GM23338 (cell line): ENCODE measurements at regions not wholly inside any gene's neighbourhood (a gene's known extent, or its start where the extent isn't known, plus 50 kb on each side); places are given as distances from the start of the nearest gene placed in this dataset.

ENCODE experiments used
- ATAC-seq: fragments of 200-7000 bp; cut with Tn5 transposase; 3 replicates; pipeline ENCODE4 v1.9.1; 2020
- DNase-seq: peaks from one replicate; pipeline ENCODE4 v3.0.0-alpha.2; 2015; ENCODE audit warnings: low spot score
- H2AFZ ChIP-seq: fragments of 200-600 bp; sonication (generic); 2 replicates; pipeline ENCODE4 v1.8.0; 2016; ENCODE audit warnings: antibody characterized with exemption, mild to moderate bottlenecking, moderate library complexity
- H3F3A ChIP-seq: fragments of 200-600 bp; sonication (generic); replicated peaks from 2 replicates; pipeline ENCODE4 v1.8.0; 2017; ENCODE audit warnings: antibody characterized with exemption, mixed run types, low read depth
- H3K27ac ChIP-seq: fragments of 200-600 bp; sonication (generic); 2 replicates; pipeline ENCODE4 v1.6.1; 2016; ENCODE audit warnings: low read depth
- H3K27me3 ChIP-seq: fragments of 200-600 bp; sonication (generic); 2 replicates; pipeline ENCODE4 v1.8.0; 2016; ENCODE audit warnings: mild to moderate bottlenecking, mixed run types, moderate library complexity; ENCODE audit not compliant: insufficient read depth
- H3K36me3 ChIP-seq: fragments of 200-600 bp; sonication (generic); 2 replicates; pipeline ENCODE4 v1.8.0; 2016; ENCODE audit warnings: mild to moderate bottlenecking; ENCODE audit not compliant: insufficient read depth
- H3K4me1 ChIP-seq: fragments of 200-600 bp; sonication (generic); 2 replicates; pipeline ENCODE4 v1.8.0; 2016; ENCODE audit warnings: mild to moderate bottlenecking, moderate library complexity; ENCODE audit not compliant: insufficient read depth
- H3K4me2 ChIP-seq: fragments of 200-600 bp; sonication (generic); 2 replicates; pipeline ENCODE4 v1.7.1; 2017; ENCODE audit warnings: mixed run types
- H3K4me3 ChIP-seq: fragments of 200-600 bp; sonication (generic); 2 replicates; pipeline ENCODE4 v1.6.1; 2016; ENCODE audit warnings: mixed run types
- H3K79me2 ChIP-seq: fragments of 200-600 bp; sonication (generic); replicated peaks from 2 replicates; pipeline ENCODE4 v1.8.0; 2017; ENCODE audit warnings: mild to moderate bottlenecking; ENCODE audit not compliant: insufficient read depth
- H3K9me2 ChIP-seq: fragments of 200-600 bp; sonication (generic); 2 replicates; pipeline ENCODE4 v1.8.0; 2017; ENCODE audit not compliant: insufficient read depth
- H4K20me1 ChIP-seq: fragments of 200-600 bp; sonication (generic); replicated peaks from 2 replicates; pipeline ENCODE4 v1.8.0; 2017; ENCODE audit warnings: mild to moderate bottlenecking; ENCODE audit not compliant: insufficient read depth
- H3K27ac Mint-ChIP-seq: 2 replicates; pipeline ENCODE4 v1.8.0; 2020; ENCODE audit warnings: inconsistent platforms, mild to moderate bottlenecking, moderate library complexity, mixed read lengths
- H3K27me3 Mint-ChIP-seq: 3 replicates; pipeline ENCODE4 v1.8.0; 2022; ENCODE audit warnings: low read depth, mild to moderate bottlenecking, moderate library complexity, mixed read lengths, inconsistent platforms; ENCODE audit not compliant: insufficient read depth, poor library complexity
- H3K36me3 Mint-ChIP-seq: 3 replicates; pipeline ENCODE4 v1.8.0; 2021; ENCODE audit warnings: low read depth, mild to moderate bottlenecking, inconsistent platforms, moderate library complexity, mixed read lengths
- H3K4me1 Mint-ChIP-seq: 3 replicates; pipeline ENCODE4 v1.8.0; 2020; ENCODE audit warnings: mild to moderate bottlenecking, inconsistent platforms, mixed read lengths
- H3K4me3 Mint-ChIP-seq: 3 replicates; pipeline ENCODE4 v1.8.0; 2021; ENCODE audit warnings: moderate library complexity, mild to moderate bottlenecking, inconsistent platforms, mixed read lengths
- H3K9me3 Mint-ChIP-seq: 3 replicates; pipeline ENCODE4 v1.8.0; 2020; ENCODE audit warnings: moderate library complexity, mild to moderate bottlenecking, inconsistent platforms, mixed read lengths
- CREB1 ChIP-seq: fragments of 250-450 bp; sonication (Bioruptor Pico); IDR thresholded peaks from 2 replicates; pipeline ENCODE4 v1.5.0; 2020; ENCODE audit warnings: low read depth, mild to moderate bottlenecking, moderate library complexity
- EZH2 ChIP-seq: fragments of 200-600 bp; sonication (generic); IDR thresholded peaks from one replicate; pipeline ENCODE4 v1.8.0; 2017; ENCODE audit warnings: antibody characterized with exemption, mild to moderate bottlenecking, low read depth; ENCODE audit not compliant: unreplicated experiment
- EZH2phosphoT487 ChIP-seq: fragments of 200-600 bp; sonication (generic); IDR thresholded peaks from one replicate; pipeline ENCODE4 v1.8.1; 2018; ENCODE audit warnings: antibody characterized with exemption; ENCODE audit not compliant: unreplicated experiment
- JUNB ChIP-seq: IDR thresholded peaks from one replicate; pipeline ENCODE4 v1.6.1; 2016; ENCODE audit warnings: antibody characterized with exemption; ENCODE audit not compliant: unreplicated experiment
- NANOG ChIP-seq: IDR thresholded peaks from 2 replicates; pipeline ENCODE4 v1.6.1; 2016; ENCODE audit warnings: antibody characterized with exemption, borderline replicate concordance
- POLR2AphosphoS5 ChIP-seq: IDR thresholded peaks from 2 replicates; pipeline ENCODE4 v1.6.1; 2016; ENCODE audit warnings: antibody characterized with exemption, low read depth
- STAT1 ChIP-seq: IDR thresholded peaks from one replicate; pipeline ENCODE4 v1.6.1; 2016; ENCODE audit warnings: antibody characterized with exemption; ENCODE audit not compliant: unreplicated experiment
- ZNF114 ChIP-seq: fragments of 250-450 bp; sonication (Bioruptor Pico); IDR thresholded peaks from 2 replicates; pipeline ENCODE4 v1.5.0; 2020; ENCODE audit warnings: mild to moderate bottlenecking, moderate library complexity
- ZNF331 ChIP-seq: fragments of 250-450 bp; sonication (Bioruptor Pico); IDR thresholded peaks from 2 replicates; pipeline ENCODE4 v1.5.0; 2020; ENCODE audit warnings: low read depth, mild to moderate bottlenecking, moderate library complexity
- TF ChIP-seq, protein P1 (sequence below): IDR thresholded peaks from one replicate; pipeline ENCODE4 v1.6.1; 2018; ENCODE audit warnings: antibody characterized with exemption; ENCODE audit not compliant: unreplicated experiment
- TF ChIP-seq, protein P2 (sequence below): fragments of 250-450 bp; sonication (Bioruptor Pico); IDR thresholded peaks from 2 replicates; pipeline ENCODE4 v1.5.0; 2020; ENCODE audit warnings: mild to moderate bottlenecking, moderate library complexity
- TF ChIP-seq, protein P3 (sequence below): IDR thresholded peaks from 2 replicates; pipeline ENCODE4 v1.6.1; 2016; ENCODE audit warnings: antibody characterized with exemption
- TF ChIP-seq, protein P4 (sequence below), 2 experiments: fragments of 200-600 bp in 1 of 2; sonication (generic) in 1 of 2; conservative IDR thresholded peaks; 2 replicates each; pipeline versions ENCODE4 v1.5.1 to v1.6.1; 2016 to 2017; ENCODE audit warnings: antibody characterized with exemption in 2 of 2, low read depth in 2 of 2, mild to moderate bottlenecking in 2 of 2, moderate library complexity in 1 of 2

DNA sequence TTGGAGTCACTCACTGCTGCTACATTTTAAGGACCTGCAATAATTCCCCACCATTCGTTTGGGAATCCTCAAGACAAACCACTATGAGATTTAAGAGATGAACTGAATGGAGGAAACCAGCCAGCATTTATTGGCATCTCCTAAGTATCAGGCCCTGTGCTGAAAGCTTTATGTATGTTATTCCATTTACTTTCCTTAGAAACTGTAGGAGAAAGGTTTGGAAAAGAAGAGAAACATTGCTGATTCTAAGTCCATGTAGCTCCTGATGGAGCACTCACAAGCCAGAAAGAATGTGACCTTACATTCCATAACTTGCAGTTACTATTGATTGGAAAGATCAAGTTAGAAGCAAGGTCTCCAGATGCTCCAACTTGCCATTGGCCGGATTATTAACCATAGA, 267.4 kb downstream of the GAS1 start:
- no peaks in the 10 kb centered on the region for H3K36me3 Mint-ChIP-seq
- no peak overlapping the region for H3K27ac Mint-ChIP-seq
- no peaks in the 10 kb centered on the region for H3K4me1 Mint-ChIP-seq
- H3K9me3 Mint-ChIP-seq: no peaks in the 10 kb centered on the region
- DNase-seq (no peak), ATAC-seq (no peak)
- Histone ChIP-seq H3K4me3 (no peak overlapping the region), H3K9me2 (peaks cover 4% of the 10 kb centered on the region; the same call in 1 of the 2 replicates), H3K4me1 (no peaks in the 10 kb centered on the region), H2AFZ (no peak overlapping the region), H3K27me3 (no peaks in the 10 kb centered on the region), H4K20me1 (no peaks in the 10 kb centered on the region), H3K79me2 (no peaks in the 10 kb centered on the region), H3K4me2 (no peak overlapping the region), H3F3A (no peaks in the 10 kb centered on the region), H3K36me3 (no peaks in the 10 kb centered on the region), H3K27ac (no peak overlapping the region)
- TF ChIP-seq ZNF331 (CRISPR knock-in tag): no peak
- TF ChIP-seq ZNF114 (CRISPR knock-in tag): no peak
- no peak for TF ChIP-seq EZH2phosphoT487
- TF ChIP-seq POLR2AphosphoS5: no peak
- no peak for TF ChIP-seq JUNB
- TF ChIP-seq, protein P1, sequence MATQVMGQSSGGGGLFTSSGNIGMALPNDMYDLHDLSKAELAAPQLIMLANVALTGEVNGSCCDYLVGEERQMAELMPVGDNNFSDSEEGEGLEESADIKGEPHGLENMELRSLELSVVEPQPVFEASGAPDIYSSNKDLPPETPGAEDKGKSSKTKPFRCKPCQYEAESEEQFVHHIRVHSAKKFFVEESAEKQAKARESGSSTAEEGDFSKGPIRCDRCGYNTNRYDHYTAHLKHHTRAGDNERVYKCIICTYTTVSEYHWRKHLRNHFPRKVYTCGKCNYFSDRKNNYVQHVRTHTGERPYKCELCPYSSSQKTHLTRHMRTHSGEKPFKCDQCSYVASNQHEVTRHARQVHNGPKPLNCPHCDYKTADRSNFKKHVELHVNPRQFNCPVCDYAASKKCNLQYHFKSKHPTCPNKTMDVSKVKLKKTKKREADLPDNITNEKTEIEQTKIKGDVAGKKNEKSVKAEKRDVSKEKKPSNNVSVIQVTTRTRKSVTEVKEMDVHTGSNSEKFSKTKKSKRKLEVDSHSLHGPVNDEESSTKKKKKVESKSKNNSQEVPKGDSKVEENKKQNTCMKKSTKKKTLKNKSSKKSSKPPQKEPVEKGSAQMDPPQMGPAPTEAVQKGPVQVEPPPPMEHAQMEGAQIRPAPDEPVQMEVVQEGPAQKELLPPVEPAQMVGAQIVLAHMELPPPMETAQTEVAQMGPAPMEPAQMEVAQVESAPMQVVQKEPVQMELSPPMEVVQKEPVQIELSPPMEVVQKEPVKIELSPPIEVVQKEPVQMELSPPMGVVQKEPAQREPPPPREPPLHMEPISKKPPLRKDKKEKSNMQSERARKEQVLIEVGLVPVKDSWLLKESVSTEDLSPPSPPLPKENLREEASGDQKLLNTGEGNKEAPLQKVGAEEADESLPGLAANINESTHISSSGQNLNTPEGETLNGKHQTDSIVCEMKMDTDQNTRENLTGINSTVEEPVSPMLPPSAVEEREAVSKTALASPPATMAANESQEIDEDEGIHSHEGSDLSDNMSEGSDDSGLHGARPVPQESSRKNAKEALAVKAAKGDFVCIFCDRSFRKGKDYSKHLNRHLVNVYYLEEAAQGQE: no peak
- no peak for TF ChIP-seq EZH2
- TF ChIP-seq, protein P2, sequence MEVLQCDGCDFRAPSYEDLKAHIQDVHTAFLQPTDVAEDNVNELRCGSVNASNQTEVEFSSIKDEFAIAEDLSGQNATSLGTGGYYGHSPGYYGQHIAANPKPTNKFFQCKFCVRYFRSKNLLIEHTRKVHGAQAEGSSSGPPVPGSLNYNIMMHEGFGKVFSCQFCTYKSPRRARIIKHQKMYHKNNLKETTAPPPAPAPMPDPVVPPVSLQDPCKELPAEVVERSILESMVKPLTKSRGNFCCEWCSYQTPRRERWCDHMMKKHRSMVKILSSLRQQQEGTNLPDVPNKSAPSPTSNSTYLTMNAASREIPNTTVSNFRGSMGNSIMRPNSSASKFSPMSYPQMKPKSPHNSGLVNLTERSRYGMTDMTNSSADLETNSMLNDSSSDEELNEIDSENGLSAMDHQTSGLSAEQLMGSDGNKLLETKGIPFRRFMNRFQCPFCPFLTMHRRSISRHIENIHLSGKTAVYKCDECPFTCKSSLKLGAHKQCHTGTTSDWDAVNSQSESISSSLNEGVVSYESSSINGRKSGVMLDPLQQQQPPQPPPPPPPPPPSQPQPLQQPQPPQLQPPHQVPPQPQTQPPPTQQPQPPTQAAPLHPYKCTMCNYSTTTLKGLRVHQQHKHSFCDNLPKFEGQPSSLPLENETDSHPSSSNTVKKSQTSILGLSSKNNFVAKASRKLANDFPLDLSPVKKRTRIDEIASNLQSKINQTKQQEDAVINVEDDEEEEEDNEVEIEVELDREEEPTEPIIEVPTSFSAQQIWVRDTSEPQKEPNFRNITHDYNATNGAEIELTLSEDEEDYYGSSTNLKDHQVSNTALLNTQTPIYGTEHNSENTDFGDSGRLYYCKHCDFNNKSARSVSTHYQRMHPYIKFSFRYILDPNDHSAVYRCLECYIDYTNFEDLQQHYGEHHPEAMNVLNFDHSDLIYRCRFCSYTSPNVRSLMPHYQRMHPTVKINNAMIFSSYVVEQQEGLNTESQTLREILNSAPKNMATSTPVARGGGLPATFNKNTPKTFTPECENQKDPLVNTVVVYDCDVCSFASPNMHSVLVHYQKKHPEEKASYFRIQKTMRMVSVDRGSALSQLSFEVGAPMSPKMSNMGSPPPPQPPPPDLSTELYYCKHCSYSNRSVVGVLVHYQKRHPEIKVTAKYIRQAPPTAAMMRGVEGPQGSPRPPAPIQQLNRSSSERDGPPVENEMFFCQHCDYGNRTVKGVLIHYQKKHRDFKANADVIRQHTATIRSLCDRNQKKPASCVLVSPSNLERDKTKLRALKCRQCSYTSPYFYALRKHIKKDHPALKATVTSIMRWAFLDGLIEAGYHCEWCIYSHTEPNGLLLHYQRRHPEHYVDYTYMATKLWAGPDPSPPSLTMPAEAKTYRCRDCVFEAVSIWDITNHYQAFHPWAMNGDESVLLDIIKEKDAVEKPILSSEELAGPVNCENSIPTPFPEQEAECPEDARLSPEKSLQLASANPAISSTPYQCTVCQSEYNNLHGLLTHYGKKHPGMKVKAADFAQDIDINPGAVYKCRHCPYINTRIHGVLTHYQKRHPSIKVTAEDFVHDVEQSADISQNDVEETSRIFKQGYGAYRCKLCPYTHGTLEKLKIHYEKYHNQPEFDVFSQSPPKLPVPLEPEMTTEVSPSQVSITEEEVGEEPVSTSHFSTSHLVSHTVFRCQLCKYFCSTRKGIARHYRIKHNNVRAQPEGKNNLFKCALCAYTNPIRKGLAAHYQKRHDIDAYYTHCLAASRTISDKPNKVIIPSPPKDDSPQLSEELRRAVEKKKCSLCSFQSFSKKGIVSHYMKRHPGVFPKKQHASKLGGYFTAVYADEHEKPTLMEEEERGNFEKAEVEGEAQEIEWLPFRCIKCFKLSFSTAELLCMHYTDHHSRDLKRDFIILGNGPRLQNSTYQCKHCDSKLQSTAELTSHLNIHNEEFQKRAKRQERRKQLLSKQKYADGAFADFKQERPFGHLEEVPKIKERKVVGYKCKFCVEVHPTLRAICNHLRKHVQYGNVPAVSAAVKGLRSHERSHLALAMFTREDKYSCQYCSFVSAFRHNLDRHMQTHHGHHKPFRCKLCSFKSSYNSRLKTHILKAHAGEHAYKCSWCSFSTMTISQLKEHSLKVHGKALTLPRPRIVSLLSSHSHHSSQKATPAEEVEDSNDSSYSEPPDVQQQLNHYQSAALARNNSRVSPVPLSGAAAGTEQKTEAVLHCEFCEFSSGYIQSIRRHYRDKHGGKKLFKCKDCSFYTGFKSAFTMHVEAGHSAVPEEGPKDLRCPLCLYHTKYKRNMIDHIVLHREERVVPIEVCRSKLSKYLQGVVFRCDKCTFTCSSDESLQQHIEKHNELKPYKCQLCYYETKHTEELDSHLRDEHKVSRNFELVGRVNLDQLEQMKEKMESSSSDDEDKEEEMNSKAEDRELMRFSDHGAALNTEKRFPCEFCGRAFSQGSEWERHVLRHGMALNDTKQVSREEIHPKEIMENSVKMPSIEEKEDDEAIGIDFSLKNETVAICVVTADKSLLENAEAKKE (CRISPR knock-in tag): no peak
- TF ChIP-seq, protein P3, sequence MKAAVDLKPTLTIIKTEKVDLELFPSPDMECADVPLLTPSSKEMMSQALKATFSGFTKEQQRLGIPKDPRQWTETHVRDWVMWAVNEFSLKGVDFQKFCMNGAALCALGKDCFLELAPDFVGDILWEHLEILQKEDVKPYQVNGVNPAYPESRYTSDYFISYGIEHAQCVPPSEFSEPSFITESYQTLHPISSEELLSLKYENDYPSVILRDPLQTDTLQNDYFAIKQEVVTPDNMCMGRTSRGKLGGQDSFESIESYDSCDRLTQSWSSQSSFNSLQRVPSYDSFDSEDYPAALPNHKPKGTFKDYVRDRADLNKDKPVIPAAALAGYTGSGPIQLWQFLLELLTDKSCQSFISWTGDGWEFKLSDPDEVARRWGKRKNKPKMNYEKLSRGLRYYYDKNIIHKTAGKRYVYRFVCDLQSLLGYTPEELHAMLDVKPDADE: no peak
- TF ChIP-seq STAT1: no peak
- TF ChIP-seq, protein P4, sequence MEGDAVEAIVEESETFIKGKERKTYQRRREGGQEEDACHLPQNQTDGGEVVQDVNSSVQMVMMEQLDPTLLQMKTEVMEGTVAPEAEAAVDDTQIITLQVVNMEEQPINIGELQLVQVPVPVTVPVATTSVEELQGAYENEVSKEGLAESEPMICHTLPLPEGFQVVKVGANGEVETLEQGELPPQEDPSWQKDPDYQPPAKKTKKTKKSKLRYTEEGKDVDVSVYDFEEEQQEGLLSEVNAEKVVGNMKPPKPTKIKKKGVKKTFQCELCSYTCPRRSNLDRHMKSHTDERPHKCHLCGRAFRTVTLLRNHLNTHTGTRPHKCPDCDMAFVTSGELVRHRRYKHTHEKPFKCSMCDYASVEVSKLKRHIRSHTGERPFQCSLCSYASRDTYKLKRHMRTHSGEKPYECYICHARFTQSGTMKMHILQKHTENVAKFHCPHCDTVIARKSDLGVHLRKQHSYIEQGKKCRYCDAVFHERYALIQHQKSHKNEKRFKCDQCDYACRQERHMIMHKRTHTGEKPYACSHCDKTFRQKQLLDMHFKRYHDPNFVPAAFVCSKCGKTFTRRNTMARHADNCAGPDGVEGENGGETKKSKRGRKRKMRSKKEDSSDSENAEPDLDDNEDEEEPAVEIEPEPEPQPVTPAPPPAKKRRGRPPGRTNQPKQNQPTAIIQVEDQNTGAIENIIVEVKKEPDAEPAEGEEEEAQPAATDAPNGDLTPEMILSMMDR (conservative IDR thresholded peaks at IDR 0.05; ENCODE audit: low read depth in 2 of 2): no peak
- TF ChIP-seq NANOG: no peak
- TF ChIP-seq CREB1 (CRISPR knock-in tag): no peak
- H3K4me3 Mint-ChIP-seq: no peak overlapping the region
- no peaks in the 10 kb centered on the region for H3K27me3 Mint-ChIP-seq
